ENCODE measurements at regions not wholly inside any gene's neighbourhood (a gene's known extent, or its start where the extent isn't known, plus 50 kb on each side); places are given as distances from the start of the nearest gene placed in this dataset.

DNA sequence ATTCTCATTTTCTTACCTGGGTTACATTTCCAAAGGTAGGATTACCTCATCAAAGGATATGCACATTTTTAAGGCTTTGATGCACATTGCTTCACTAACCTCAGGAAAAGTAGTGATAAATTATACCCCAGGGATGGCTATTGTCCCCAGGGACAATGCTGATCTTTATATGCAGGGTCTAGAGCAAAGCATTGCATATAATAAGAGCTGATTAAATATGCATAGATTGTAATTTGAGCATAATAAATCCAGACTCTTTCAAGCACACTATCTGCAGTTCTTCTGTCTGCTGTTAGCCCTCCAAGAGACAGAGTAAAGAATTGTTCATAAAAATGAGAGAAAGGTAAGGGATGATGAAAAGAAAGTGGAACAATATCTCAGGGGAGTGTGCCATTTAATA lies 57.3 kb upstream of the SYT13 start:
- no peak overlapping the region for H3K9ac ChIP-seq
- peaks cover 2% of the 10 kb centered on the region for H3F3A ChIP-seq (ENCODE audit: low read depth)
- Mint-ChIP-seq H3K27ac (no peak overlapping the region), H3K36me3 (no peaks in the 10 kb centered on the region), H3K4me1 (peaks cover 86% of the 10 kb centered on the region), H3K4me3 (no peak overlapping the region), H3K9me3 (no peaks in the 10 kb centered on the region), H3K27me3 (ENCODE audit: insufficient read depth, low read depth) (peaks cover 5% of the 10 kb centered on the region)
- H3K4me2 ChIP-seq: no peak overlapping the region
- no peaks in the 10 kb centered on the region for H3K9me3 ChIP-seq (ENCODE audit: low read depth)
- no peaks in the 10 kb centered on the region for H3K36me3 ChIP-seq
- no peaks in the 10 kb centered on the region for H3K79me2 ChIP-seq (ENCODE audit: low read depth)
- no peak overlapping the region for H3K27ac ChIP-seq
- no peaks in the 10 kb centered on the region for H3K27me3 ChIP-seq
- no peaks in the 10 kb centered on the region for H4K20me1 ChIP-seq (ENCODE audit: low read depth)
- TF ChIP-seq EZH2 (IDR thresholded peaks at IDR 0.05) (no peak), EZH2phosphoT487 (IDR thresholded peaks at IDR 0.05) (no peak)
- TF ChIP-seq, protein P1, sequence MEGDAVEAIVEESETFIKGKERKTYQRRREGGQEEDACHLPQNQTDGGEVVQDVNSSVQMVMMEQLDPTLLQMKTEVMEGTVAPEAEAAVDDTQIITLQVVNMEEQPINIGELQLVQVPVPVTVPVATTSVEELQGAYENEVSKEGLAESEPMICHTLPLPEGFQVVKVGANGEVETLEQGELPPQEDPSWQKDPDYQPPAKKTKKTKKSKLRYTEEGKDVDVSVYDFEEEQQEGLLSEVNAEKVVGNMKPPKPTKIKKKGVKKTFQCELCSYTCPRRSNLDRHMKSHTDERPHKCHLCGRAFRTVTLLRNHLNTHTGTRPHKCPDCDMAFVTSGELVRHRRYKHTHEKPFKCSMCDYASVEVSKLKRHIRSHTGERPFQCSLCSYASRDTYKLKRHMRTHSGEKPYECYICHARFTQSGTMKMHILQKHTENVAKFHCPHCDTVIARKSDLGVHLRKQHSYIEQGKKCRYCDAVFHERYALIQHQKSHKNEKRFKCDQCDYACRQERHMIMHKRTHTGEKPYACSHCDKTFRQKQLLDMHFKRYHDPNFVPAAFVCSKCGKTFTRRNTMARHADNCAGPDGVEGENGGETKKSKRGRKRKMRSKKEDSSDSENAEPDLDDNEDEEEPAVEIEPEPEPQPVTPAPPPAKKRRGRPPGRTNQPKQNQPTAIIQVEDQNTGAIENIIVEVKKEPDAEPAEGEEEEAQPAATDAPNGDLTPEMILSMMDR (IDR thresholded peaks at IDR 0.05): no peak
- peaks cover 36% of the 10 kb centered on the region for H3K4me1 ChIP-seq
- no peak overlapping the region for H3K4me3 ChIP-seq
- DNase-seq (ENCODE audit: low spot score): no peak
- no peak overlapping the region for H2AFZ ChIP-seq (replicated peaks)

DNA sequence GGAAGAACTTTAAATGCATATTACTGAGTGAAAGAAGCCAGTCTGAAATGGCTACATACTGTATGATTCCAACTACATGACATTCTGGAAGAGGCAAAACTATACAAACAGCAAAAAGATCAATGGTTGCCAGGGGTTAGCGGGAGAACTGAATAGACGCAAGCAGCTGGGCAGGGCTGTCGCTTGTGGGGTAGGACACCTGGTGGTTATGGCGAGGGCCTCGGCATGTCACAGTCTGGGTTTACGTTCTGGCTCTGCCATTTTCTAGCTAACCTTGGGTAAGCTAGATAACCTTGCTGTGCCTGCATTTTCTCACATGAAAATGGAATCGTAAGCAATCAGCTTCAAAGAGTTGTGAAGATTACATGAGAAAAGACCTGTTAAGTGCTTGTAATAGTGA lies 55.2 kb upstream of the SYT13 start:
- Histone ChIP-seq H4K20me1 (ENCODE audit: low read depth) (no peaks in the 10 kb centered on the region), H3F3A (ENCODE audit: low read depth) (peaks cover 2% of the 10 kb centered on the region), H3K9me3 (ENCODE audit: low read depth) (no peaks in the 10 kb centered on the region), H3K79me2 (ENCODE audit: low read depth) (no peaks in the 10 kb centered on the region), H3K27me3 (no peaks in the 10 kb centered on the region), H3K27ac (no peak overlapping the region), H3K9ac (no peak overlapping the region), H3K36me3 (no peaks in the 10 kb centered on the region), H3K4me1 (peaks cover 23% of the 10 kb centered on the region), H3K4me3 (no peak overlapping the region), H3K4me2 (no peak overlapping the region), H2AFZ (replicated peaks) (no peak overlapping the region)
- H3K36me3 Mint-ChIP-seq: no peaks in the 10 kb centered on the region
- DNase-seq (ENCODE audit: low spot score): peak; percentile 43
- H3K4me3 Mint-ChIP-seq: no peak overlapping the region
- H3K27me3 Mint-ChIP-seq (ENCODE audit: insufficient read depth, low read depth): peaks cover 5% of the 10 kb centered on the region
- peaks cover 67% of the 10 kb centered on the region for H3K4me1 Mint-ChIP-seq
- peak overlapping the region; percentile 11 for H3K27ac Mint-ChIP-seq
- H3K9me3 Mint-ChIP-seq: no peaks in the 10 kb centered on the region
- no peak for TF ChIP-seq EZH2 (IDR thresholded peaks at IDR 0.05)
- no peak for TF ChIP-seq EZH2phosphoT487 (IDR thresholded peaks at IDR 0.05)
- TF ChIP-seq, protein P1 (IDR thresholded peaks at IDR 0.05): no peak

DNA sequence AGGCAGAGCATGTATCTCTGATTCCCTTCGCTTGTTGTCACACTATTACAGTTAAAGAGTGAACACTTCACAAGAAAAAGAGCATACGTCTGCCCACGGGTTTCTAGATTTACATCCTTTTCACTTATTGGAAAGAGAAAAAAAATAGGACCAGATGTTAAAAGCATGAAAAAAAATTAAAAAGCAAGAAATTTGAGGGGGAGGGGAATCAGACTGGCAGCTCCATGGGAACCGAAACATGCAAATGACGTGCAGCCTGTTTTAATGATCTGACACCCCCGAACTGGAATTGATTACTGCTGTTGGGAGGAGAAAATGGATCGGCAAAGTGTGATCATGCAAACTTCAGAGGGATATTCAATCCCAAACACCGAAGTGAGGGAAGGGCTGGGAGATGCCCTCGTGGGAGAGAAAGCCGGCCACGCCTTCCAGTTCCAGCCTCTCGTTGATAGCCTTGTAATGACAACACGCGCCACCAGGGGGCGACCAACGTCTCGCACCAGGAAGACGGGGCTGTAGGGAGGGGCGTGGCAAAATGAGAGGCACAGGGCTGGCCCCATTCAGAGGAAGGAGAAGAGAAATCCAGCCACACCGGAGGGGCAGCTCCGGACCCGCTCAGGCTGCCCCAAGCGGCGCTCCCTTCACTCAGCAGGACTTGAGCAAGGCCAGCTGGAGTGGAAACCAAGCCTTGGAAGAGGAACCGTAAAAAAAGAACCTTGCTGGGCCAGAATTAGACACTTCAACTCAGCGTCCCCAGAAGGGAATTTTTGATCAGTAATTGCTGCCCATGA lies 53.8 kb upstream of the SYT13 start:
- H4K20me1 ChIP-seq (ENCODE audit: low read depth): no peaks in the 10 kb centered on the region
- H3K27ac ChIP-seq: no peak overlapping the region
- H3K27me3 ChIP-seq: no peaks in the 10 kb centered on the region
- no peak overlapping the region for H2AFZ ChIP-seq (replicated peaks)
- no peaks in the 10 kb centered on the region for H3K79me2 ChIP-seq (ENCODE audit: low read depth)
- Mint-ChIP-seq H3K27ac (no peak overlapping the region), H3K27me3 (ENCODE audit: insufficient read depth, low read depth) (peaks cover 2% of the 10 kb centered on the region), H3K4me3 (peak overlapping the region; percentile 51), H3K4me1 (peaks cover 53% of the 10 kb centered on the region), H3K36me3 (no peaks in the 10 kb centered on the region), H3K9me3 (no peaks in the 10 kb centered on the region)
- H3K9ac ChIP-seq: no peak overlapping the region
- H3K36me3 ChIP-seq: no peaks in the 10 kb centered on the region
- H3F3A ChIP-seq (ENCODE audit: low read depth): peaks cover 2% of the 10 kb centered on the region
- H3K4me2 ChIP-seq: peak overlapping the region; percentile 56
- no peaks in the 10 kb centered on the region for H3K9me3 ChIP-seq (ENCODE audit: low read depth)
- no peak overlapping the region for H3K4me3 ChIP-seq
- peak; percentile 98 for DNase-seq (ENCODE audit: low spot score)
- peaks cover 23% of the 10 kb centered on the region for H3K4me1 ChIP-seq
- TF ChIP-seq, protein P1 (IDR thresholded peaks at IDR 0.05): peak; percentile 89
- TF ChIP-seq EZH2 (IDR thresholded peaks at IDR 0.05) (no peak), EZH2phosphoT487 (IDR thresholded peaks at IDR 0.05) (no peak)

All from neural progenitor cell (in vitro differentiated cells).